OCI-LY3 (cell line): ENCODE measurements at regions not wholly inside any gene's neighbourhood (a gene's known extent, or its start where the extent isn't known, plus 50 kb on each side); places are given as distances from the start of the nearest gene placed in this dataset.

Source experiments
- H2AFZ ChIP-seq: fragments of 200-600, 300-600 bp; shearing (Covaris generic); 2 replicates; pipeline ENCODE4 v1.6.0; 2014; ENCODE audit warnings: antibody characterized with exemption, low read depth, low read length
- H3K27ac ChIP-seq: fragments of 200-600, 300-600 bp; sonication (generic); 2 replicates; pipeline ENCODE4 v1.5.1; 2014; ENCODE audit warnings: mild to moderate bottlenecking, low read length, moderate library complexity, mixed read lengths
- H3K27me3 ChIP-seq: fragments of 200-600, 300-600 bp; sonication (generic); 2 replicates; pipeline ENCODE4 v1.6.1; 2014; ENCODE audit warnings: low read depth, low read length, mixed read lengths
- H3K36me3 ChIP-seq: fragments of 200-600, 300-600 bp; sonication (generic); replicated peaks from 2 replicates; pipeline ENCODE3; 2014; ENCODE audit warnings: low read depth, low read length, mixed read lengths
- H3K4me1 ChIP-seq: fragments of 300-600, 200-600 bp; sonication (generic); 2 replicates; pipeline ENCODE4 v1.6.1; 2014; ENCODE audit warnings: low read length, mixed read lengths
- H3K4me2 ChIP-seq: fragments of 200-600, 300-600 bp; sonication (generic); 2 replicates; pipeline ENCODE4 v1.6.1; 2014; ENCODE audit warnings: low read length, mixed read lengths
- H3K4me3 ChIP-seq: fragments of 300-600, 200-600 bp; sonication (generic); 2 replicates; pipeline ENCODE4 v1.5.1; 2014; ENCODE audit warnings: antibody characterized with exemption, mild to moderate bottlenecking, low read length, moderate library complexity
- H3K79me2 ChIP-seq: fragments of 300-600, 200-600 bp; shearing (Covaris generic); 2 replicates; pipeline ENCODE4 v1.6.1; 2014; ENCODE audit warnings: mild to moderate bottlenecking, low read length, mixed read lengths
- H3K9ac ChIP-seq: fragments of 300-600, 200-600 bp; shearing (Covaris generic); 2 replicates; pipeline ENCODE4 v1.6.0; 2014; ENCODE audit warnings: mild to moderate bottlenecking, low read length, moderate library complexity
- H3K9me3 ChIP-seq: fragments of 200-600, 300-600 bp; shearing (Covaris generic); 2 replicates; pipeline ENCODE4 v1.6.1; 2014; ENCODE audit warnings: low read length, mixed read lengths; ENCODE audit not compliant: insufficient read depth
- H4K20me1 ChIP-seq: fragments of 200-600, 300-600 bp; sonication (generic); 2 replicates; pipeline ENCODE4 v1.6.1; 2016; ENCODE audit warnings: low read length, mixed read lengths; ENCODE audit not compliant: insufficient read depth
- EZH2phosphoT487 ChIP-seq: fragments of 200-600 bp; shearing (Covaris generic); IDR thresholded peaks from 2 replicates; pipeline ENCODE4 v1.6.1; 2018; ENCODE audit warnings: antibody characterized with exemption, mixed run types, low read depth
- TF ChIP-seq, protein P1 (sequence below): fragments of 200-600, 300-600 bp; sonication (generic); IDR thresholded peaks from 2 replicates; pipeline ENCODE4 v1.5.1; 2014; ENCODE audit warnings: antibody characterized with exemption, low read length, low read depth

- Histone ChIP-seq H3K9me3 (no peaks in the 10 kb centered on the region), H3K4me3 (no peak overlapping the region), H3K79me2 (no peaks in the 10 kb centered on the region), H3K27me3 (no peaks in the 10 kb centered on the region), H3K4me1 (no peaks in the 10 kb centered on the region), H3K4me2 (no peak overlapping the region), H4K20me1 (no peaks in the 10 kb centered on the region), H3K27ac (no peak overlapping the region), H2AFZ (no peak overlapping the region), H3K36me3 (no peaks in the 10 kb centered on the region), H3K9ac (no peak overlapping the region)
- TF ChIP-seq, protein P1, sequence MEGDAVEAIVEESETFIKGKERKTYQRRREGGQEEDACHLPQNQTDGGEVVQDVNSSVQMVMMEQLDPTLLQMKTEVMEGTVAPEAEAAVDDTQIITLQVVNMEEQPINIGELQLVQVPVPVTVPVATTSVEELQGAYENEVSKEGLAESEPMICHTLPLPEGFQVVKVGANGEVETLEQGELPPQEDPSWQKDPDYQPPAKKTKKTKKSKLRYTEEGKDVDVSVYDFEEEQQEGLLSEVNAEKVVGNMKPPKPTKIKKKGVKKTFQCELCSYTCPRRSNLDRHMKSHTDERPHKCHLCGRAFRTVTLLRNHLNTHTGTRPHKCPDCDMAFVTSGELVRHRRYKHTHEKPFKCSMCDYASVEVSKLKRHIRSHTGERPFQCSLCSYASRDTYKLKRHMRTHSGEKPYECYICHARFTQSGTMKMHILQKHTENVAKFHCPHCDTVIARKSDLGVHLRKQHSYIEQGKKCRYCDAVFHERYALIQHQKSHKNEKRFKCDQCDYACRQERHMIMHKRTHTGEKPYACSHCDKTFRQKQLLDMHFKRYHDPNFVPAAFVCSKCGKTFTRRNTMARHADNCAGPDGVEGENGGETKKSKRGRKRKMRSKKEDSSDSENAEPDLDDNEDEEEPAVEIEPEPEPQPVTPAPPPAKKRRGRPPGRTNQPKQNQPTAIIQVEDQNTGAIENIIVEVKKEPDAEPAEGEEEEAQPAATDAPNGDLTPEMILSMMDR = no peak
- no peak for TF ChIP-seq EZH2phosphoT487
These were observed 437.9 kb upstream of the PIK3C3 start for GRCh38 chr18:41517142-41517541.

- TF ChIP-seq EZH2phosphoT487 = no peak
- TF ChIP-seq, protein P1 = no peak
These were observed 441.6 kb upstream of the PIK3C3 start for GRCh38 chr18:41513438-41513837.

GRCh38 chr18:41504316-41504715 is 450.7 kb upstream of the PIK3C3 start:
- Histone ChIP-seq H3K4me1 (no peaks in the 10 kb centered on the region), H3K9ac (no peak overlapping the region), H3K27ac (no peak overlapping the region), H3K27me3 (no peaks in the 10 kb centered on the region), H3K79me2 (no peaks in the 10 kb centered on the region), H4K20me1 (no peaks in the 10 kb centered on the region), H3K9me3 (no peaks in the 10 kb centered on the region), H3K4me3 (no peak overlapping the region), H2AFZ (no peak overlapping the region), H3K36me3 (no peaks in the 10 kb centered on the region), H3K4me2 (no peak overlapping the region)
- TF ChIP-seq EZH2phosphoT487 = no peak
- TF ChIP-seq, protein P1 = no peak

More at GRCh38 chr18:41513438-41513837, 441.6 kb upstream of the PIK3C3 start:
- Histone ChIP-seq H3K79me2 (no peaks in the 10 kb centered on the region), H3K36me3 (no peaks in the 10 kb centered on the region), H2AFZ (no peak overlapping the region), H3K4me2 (no peak overlapping the region), H4K20me1 (no peaks in the 10 kb centered on the region), H3K9ac (no peak overlapping the region), H3K27ac (no peak overlapping the region), H3K4me3 (no peak overlapping the region), H3K4me1 (no peaks in the 10 kb centered on the region), H3K9me3 (no peaks in the 10 kb centered on the region), H3K27me3 (no peaks in the 10 kb centered on the region)

GRCh38 chr18:41501848-41502247 is 453.2 kb upstream of the PIK3C3 start:
- no peaks in the 10 kb centered on the region for H3K27me3 ChIP-seq
- no peaks in the 10 kb centered on the region for H3K9me3 ChIP-seq

More at GRCh38 chr18:41501848-41502247, 453.2 kb upstream of the PIK3C3 start:
- H3K27ac ChIP-seq = no peak overlapping the region
- H3K4me3 ChIP-seq = no peak overlapping the region
- H3K36me3 ChIP-seq = no peaks in the 10 kb centered on the region
- no peak overlapping the region for H2AFZ ChIP-seq
- H3K4me1 ChIP-seq = no peaks in the 10 kb centered on the region
- no peak for TF ChIP-seq EZH2phosphoT487
- TF ChIP-seq, protein P1 = no peak
- H3K9ac ChIP-seq = no peak overlapping the region
- H3K79me2 ChIP-seq = no peaks in the 10 kb centered on the region
- no peaks in the 10 kb centered on the region for H4K20me1 ChIP-seq
- no peak overlapping the region for H3K4me2 ChIP-seq
